ENCODE measurements at regions not wholly inside any gene's neighbourhood (a gene's known extent, or its start where the extent isn't known, plus 50 kb on each side); places are given as distances from the start of the nearest gene placed in this dataset.

DNA sequence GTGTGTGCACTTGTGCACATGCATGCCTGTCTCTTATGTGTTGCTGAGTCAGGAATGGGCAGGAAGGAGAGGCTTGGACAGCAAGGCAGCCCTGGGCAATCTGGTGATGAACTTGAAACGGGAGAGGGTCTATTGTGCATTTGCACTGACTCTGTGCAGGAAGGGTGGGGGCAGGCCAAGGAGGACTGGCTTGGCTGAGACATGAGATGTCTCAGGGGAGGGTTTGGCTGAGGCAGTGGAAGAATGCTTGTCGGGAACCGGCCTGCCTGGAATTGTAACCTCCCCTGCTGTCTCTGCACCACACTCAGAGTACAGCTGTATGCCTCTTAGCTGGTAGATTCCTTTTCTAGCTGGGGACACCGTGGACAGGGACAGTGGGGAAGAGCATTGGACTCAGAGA is 176.1 kb upstream of the TNP1 start:
- no peak for DNase-seq (ENCODE audit: low spot score)

DNA sequence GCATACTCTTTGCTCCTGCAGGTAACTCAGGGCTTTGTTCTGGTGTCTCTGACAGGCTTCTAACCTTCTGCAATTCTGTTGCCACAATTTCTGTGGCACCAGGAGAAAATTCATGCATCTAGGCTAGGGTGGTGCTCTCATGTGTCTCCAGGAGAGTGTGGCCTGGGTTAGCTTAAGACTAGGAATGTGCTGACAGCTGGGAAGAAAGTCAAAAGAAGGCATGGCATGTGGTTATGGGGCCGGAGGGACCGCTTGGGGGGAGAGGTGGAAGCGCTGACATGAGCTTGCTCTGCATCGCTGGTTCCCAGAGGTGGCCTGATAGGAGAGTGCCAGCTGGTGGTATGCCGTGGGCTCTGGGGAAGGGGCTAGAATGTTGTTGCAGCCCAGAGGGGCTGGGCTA is 173.3 kb upstream of the TNP1 start:
- no peak for DNase-seq (ENCODE audit: low spot score)

GRCh38 chr2:217031445-217031844 is 171.6 kb upstream of the TNP1 start:
- no peak for DNase-seq (ENCODE audit: low spot score)

DNA sequence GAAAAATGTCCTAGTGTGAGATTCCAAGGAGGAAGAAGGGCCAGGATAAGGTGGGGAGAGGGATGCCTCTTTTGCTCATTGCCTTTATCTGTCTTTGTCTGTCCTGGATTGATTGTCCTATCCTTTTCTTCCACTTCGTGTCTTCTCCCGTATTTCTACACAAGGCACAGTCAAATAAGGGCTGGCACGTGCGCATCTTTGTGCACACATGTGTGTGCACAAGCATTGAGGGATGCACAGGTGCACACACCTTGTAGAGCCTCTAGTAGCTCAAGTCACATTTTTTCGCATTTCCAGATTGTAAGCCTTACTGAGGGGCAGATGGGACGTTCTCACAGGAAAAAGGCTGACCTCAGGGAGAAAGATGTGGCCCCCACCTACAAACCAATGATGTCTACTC is 170.2 kb upstream of the TNP1 start:
- no peak for DNase-seq (ENCODE audit: low spot score)

- DNase-seq (ENCODE audit: low spot score), result no peak
These were observed 168.3 kb upstream of the TNP1 start for GRCh38 chr2:217028128-217028527.

GRCh38 chr2:217027414-217027813 is 167.6 kb upstream of the TNP1 start:
- no peak for DNase-seq (ENCODE audit: low spot score)

DNA sequence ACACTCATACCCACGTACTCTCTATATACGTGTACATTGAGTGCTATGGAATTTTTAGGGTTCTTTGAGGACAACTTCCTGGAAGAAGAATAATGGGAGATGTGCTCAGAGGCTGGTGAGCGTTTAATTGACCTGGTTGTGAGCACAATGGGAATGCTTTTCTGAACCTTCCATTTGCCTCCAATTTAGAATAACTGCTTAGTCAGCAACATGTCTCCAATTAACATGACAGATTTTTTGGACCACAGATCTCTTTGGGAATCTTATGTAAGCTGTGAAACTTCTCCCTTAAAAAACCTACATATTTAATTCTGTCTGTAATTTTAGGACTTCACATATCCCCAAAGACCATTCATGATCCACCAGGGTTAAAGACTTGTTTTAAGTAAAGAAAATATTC is 166.7 kb upstream of the TNP1 start:
- no peak for DNase-seq (ENCODE audit: low spot score)

DNA sequence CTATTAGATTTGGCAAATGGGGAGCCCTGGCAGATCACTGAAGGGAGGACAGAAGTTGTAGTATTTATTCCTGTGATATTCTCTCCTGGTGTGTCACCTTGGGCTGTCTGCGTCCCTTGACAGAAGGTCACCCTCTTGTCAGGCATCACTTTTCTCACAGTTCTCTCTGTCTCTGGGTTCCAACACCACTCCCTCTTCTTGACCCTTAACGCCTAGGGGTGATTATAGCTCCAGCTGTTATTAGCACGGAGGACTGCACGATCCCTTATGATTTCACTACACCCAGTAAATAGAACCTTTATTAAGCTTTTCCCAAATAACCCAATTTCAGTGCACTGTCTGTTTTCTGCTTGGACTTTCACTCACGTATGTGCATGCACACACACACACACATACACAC is 166.3 kb upstream of the TNP1 start:
- no peak for DNase-seq (ENCODE audit: low spot score)

DNA sequence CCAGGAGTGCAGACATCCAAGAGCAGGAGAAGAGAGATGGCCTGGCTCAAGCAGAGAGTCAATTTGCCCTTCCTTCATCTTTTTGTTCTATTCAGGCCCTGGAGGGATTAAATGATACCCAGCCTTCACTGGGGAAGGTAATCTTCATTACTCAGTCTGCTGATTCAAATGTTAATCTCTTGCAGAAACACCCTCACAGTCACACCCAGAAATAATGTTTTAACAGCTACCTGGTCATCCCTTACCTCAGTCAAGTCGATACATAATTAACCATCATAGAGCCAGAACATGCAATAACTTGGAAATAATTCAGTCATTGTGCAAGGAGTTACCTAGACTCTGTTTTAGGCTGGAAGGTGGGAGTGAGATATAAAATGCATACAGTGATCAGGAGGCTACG is 163.7 kb upstream of the TNP1 start:
- no peak for DNase-seq (ENCODE audit: low spot score)

GRCh38 chr2:217017456-217018252 is 157.8 kb upstream of the TNP1 start:
- no peak for DNase-seq (ENCODE audit: low spot score)

DNA sequence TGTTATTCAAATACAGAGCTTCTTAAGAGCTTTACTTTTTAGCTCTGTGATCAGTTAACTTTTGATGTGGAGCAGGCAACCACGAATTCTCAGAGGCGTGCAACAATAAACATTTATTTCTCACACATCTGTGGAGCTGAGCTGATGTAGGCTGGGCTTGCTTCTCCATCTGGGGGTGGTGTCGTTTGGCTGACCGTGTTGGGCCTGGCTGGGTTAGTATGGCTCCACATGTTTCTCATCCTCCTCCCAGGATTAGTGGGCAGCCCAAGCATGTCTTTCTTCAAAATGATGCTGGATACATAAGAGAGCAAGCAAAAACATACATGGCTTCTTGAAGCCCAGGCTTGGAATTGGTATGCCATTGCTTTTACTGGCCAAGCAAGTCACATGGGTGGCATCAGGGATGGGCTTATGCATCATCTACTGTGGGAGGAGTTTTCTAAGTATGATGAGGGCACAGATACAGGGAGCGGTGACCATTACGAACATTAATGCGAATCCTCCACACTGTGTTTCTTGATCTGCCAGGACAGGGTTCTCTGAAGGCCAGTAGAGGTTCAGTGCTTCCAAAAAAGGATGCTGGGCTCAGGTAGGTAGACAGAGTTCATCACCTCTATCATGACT is 157.0 kb upstream of the TNP1 start:
- no peak for DNase-seq (ENCODE audit: low spot score)

DNA sequence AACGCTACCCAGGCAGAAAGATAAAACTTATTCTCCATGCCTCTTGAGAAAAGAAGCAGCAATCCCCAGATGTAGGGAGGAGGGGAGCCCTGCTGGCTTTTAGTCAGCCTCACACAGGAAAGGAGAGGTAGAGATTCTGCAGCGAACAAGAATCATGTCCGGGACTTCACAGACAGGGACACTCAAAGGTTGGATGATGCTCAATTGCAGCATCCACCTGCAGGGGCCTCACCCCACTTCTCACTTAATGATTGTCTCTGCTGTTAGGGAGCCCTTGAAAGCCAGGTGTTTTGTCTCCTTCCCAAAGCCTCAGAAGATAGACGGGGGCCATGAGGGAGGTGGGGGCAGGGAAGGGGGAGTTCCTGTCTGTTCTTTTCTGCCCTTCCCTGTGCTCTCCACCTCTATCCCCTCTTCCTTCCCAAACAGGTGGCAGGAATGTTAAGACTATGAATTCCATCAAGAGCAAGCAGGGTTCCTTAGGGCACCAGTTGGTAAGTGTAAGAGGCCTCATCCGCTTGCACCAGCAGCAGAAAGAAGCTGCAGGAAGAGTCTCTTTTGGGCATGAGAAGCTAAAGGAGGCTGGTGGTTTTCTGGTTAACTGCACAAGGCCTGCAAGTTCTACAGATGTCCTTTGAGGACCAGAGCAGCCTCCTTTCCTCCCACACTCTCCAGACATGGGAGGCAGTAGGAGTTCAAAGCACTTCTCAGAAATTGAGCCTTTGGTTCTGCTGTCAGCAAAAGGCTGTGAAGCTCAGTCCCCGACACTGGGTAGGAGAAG is 154.7 kb upstream of the TNP1 start:
- DNase-seq (ENCODE audit: low spot score), result no peak

- DNase-seq (ENCODE audit: low spot score), result no peak
These were observed 154.1 kb upstream of the TNP1 start for GRCh38 chr2:217013926-217014325.

DNA sequence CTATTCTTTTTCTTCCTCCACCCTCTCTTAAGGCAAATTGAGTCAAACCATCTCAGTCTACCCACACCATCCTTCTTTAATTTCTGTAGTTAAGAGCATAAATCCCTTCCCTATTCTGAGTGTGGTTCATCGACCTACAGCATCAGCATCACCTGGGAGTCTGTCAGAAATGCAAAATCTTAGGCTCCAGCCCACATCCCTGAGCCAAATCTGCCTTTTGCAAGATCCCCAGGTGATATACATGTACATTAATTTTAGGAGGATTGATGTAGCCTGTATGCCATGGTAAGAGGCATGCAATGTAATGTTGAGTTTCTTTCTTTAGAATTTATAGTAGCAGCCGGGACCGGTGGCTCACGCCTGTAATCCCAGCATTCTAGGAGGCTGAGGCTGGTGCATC is 151.7 kb upstream of the TNP1 start:
- no peak for DNase-seq (ENCODE audit: low spot score)

- no peak for DNase-seq (ENCODE audit: low spot score)
These were observed 150.3 kb upstream of the TNP1 start for GRCh38 chr2:217010173-217010572.

DNA sequence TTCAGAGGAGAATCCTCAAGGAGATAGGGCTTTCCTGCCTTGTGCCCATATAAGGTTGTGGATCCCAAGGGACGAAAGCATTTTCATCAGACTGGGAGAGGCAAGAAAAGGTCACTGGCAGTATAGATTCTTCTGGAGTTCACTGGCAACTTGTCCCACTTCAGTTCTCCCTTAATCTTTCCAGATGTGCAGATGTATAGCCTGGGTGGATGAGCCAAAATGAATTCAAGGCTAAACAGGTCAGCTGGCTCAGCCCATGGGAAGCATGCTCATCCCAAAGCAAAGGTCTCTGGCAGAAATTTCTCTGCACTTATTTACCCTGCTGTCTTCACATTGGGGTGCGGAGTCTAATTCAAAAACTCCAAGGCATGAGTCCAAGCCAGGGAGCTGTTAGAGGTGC is 148.9 kb upstream of the TNP1 start:
- no peak for DNase-seq (ENCODE audit: low spot score)

- DNase-seq (ENCODE audit: low spot score), result no peak
These were observed 146.4 kb upstream of the TNP1 start for GRCh38 chr2:217006217-217006616.

GRCh38 chr2:217004656-217005055 is 144.8 kb upstream of the TNP1 start:
- no peak for DNase-seq (ENCODE audit: low spot score)

DNA sequence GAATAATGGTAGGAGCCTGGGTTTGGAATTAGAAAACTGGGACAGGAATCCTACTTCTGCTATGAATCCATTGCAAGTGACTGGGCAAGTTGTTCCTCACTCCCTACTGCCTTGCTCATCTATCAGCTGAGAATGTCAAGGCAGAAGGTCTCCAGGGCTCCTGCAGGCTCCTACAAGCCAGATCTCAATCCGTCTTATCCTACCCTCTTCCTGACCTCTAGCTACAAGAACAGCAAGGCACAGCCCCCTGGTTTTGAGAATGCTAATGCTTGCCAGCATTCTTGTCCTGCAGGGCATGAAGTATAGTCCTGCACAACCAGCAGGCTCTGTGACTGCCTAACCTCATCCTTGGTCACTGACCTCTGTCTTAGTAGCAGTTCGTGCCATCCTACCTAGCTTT is 141.9 kb upstream of the TNP1 start:
- no peak for DNase-seq (ENCODE audit: low spot score)

- peak; percentile 6 for DNase-seq (ENCODE audit: low spot score)
These were observed 140.5 kb upstream of the TNP1 start for GRCh38 chr2:217000406-217000805.

DNA sequence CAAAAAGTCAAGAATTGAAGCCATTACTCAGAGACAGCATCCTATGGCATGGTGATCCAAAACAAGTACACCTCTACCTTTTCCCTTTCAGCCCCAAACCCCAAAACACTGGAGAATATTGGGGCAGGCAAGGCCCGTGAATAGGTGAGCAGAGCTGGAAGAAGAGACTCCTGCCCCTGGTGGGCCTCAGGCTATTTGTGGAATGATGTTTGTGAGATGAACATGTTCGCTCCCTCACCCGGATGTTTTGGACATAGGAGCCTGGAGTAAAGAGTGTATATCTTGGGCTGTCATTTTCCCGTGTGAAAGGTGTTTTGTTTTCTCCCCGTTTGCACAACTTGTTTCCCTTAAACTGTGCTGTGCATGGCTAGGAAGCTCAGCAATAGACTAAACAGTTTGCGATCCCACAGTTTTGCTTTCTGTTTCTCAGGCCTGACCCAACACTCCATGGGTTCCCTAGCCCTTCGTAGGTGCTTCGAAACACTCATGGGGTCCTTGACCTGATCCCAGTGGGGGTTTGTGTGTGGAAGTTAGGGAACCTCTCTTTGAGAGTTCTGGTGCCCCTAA is 136.5 kb upstream of the TNP1 start:
- DNase-seq (ENCODE audit: low spot score), result no peak

- no peak for DNase-seq (ENCODE audit: low spot score)
These were observed 134.5 kb upstream of the TNP1 start for GRCh38 chr2:216994353-216994854.
